Ramos (cell line): ENCODE measurements at regions not wholly inside any gene's neighbourhood (a gene's known extent, or its start where the extent isn't known, plus 50 kb on each side); places are given as distances from the start of the nearest gene placed in this dataset.
"Not testable (repeated sequence)": the region's sequence is repeated elsewhere in the genome, so short reads cannot be mapped to it uniquely, and the experiment has no call there.

ENCODE experiments used
- in situ Hi-C: fragments of 300-500 bp; cut with MboI; formaldehyde crosslinking; loops from one replicate; pipeline ENCODE4 v1.14.3; 2022; ENCODE audit warnings: low sequenced_read_pairs; ENCODE audit not compliant: unreplicated experiment

DNA sequence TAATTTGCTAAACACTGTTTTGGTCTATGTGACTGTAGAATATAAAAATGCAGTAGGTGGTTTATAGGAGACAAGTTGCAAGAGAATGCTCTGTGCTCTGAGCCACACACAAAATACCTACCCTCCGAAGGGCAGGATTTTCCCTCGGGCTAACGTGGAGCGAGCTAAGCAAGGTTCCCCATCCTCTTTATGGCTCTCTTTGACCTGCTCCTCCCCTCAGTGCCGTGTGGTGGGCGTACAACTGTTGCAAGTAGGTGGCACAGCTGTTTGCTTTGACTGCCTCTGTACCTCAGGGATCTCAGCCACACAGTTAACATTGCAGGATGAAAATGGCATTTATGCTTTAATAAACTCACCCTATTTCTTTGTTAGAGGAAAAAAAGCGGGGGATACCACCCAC, 339.1 kb downstream of the SATB1 start:
- in situ Hi-C loops: no loop called here

DNA sequence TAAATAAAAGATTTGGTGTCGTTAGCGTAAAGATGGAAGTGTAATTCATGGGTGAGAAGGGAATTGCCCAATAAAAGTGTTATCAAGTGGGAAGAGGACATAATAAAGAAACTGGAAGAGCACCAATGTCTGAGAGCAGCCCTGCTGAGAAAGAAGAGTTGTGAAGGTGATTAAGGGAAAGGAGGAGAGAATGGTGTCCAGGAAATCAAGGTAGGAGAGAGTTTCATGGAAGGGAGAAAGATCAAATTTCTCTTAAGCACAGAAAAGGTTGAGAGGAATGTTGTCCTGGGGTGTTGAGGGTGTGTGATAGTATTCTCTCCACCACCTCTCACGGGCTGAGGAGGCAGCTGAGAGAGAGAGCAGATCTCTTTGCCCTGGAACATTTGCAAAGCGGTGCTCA, 339.7 kb downstream of the SATB1 start:
- in situ Hi-C loops: no loop called here

- in situ Hi-C loops: not testable (repeated sequence)
These were observed 340.8 kb upstream of the TBC1D5 start for GRCh38 chr3:18083273-18083590.

- in situ Hi-C loops: no loop called here
These were observed 340.3 kb upstream of the TBC1D5 start for GRCh38 chr3:18082551-18083272.

DNA sequence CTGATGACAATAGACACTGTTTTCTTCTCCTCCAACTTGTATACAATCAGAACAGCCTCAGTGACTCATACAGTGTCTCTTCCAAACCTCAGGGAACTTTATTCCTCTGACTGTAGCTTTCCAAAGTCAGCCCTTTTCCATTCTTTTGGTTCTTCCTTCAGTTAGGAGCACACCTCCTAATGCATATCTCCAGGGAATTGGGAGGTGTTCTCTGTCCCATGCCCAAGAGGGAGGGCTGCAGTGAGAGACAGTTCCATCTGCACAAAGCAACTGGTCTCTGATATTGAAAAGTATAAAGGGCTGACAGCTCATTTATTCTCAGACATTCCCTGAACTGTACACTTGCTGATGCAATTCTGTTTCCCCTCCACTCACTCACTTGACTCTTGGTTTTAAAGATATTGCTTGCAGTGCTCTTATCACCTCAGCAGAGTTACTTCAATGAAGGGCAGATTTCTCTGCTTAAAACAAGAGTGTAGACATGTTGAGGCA, 337.8 kb upstream of the TBC1D5 start:
- in situ Hi-C loops: no loop called here

- in situ Hi-C loops: no loop called here
These were observed 337.3 kb upstream of the TBC1D5 start for GRCh38 chr3:18079739-18080138.

DNA sequence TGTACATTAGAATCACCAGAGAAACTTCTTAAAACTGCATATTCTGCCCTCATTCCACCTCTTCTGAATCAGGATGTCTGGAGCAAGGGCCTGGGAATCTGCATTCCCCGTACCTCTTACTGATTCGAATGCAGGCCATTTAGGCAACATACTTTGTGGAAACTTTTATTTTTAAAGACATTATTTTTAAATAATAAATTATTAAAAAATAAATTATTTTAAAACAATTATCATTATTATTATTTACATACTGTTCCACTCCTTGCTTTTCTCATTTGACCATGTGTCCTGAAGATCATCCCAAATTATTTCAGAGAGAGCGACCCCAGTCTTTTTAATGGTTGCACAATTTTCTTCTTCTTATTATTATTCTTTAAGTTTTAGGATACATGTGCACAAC, 336.6 kb upstream of the TBC1D5 start:
- in situ Hi-C loops: no loop called here

GRCh38 chr3:18077128-18077840, 334.9 kb upstream of the TBC1D5 start:
- in situ Hi-C loops: no loop called here

DNA sequence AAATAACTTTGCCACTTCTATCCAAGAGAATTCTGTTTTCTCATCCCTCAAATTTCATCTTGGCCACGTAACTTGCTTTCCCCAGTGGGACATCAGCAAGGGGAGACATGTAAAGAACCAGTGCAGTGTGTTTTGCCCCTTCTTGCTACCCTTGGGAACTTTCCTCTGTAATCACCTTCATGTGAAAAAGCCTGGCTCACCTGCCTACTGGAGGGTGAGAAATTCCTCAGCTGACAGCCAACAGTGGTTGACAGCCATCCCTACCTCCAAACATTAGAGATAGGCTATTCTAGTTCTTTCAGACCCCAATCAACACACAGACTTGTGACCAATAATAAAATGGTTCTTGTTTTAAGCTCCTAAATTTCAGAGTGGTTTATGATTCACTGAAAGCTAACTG, 333.9 kb upstream of the TBC1D5 start:
- in situ Hi-C loops: no loop called here

- in situ Hi-C loops: no loop called here
These were observed 333.4 kb upstream of the TBC1D5 start for GRCh38 chr3:18075799-18076198.

- in situ Hi-C loops: no loop called here
These were observed 329.4 kb upstream of the TBC1D5 start for GRCh38 chr3:18071833-18072232.

- in situ Hi-C loops: no loop called here
These were observed 328.5 kb upstream of the TBC1D5 start for GRCh38 chr3:18070944-18071343.

DNA sequence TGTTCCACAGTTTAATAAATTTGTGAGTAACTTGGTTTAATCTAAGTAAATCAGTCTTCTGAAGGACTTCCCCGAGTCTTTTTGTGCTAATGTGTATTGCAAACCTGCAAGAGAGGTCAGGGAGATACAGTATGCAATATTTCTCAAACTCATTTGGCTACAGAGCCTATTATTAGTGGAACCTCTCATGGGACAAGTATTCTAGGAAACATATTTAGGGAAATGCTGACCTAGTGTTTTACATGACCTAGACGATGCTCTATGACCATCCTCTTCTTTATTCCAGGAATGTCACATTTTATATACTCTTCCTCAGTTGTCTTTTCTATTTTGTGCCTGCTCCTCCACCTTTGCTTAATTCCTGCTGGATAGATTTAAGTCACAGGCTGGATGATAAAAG, 327.8 kb upstream of the TBC1D5 start:
- in situ Hi-C loops: no loop called here

DNA sequence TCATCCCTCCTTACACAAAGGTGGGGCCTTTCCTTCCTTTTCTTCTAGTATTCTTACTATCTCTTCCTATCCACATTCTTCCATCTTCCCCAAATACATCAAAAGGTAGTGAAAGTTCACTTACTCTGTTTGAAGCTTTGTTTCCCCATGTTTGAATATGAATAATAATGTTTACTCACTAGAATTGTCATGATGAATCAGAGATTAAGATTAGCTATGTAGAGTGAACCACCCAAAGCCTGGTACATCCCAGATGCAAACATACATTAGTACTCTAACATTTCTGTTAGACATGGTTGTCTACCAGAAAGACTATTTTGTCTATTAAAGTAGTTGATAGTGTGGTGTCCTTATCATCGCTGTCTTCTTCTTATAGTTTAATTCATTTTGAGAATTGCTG, 327.1 kb upstream of the TBC1D5 start:
- in situ Hi-C loops: no loop called here

GRCh38 chr3:18066899-18067582, 324.6 kb upstream of the TBC1D5 start:
- in situ Hi-C loops: no loop called here

GRCh38 chr3:18064586-18064985, 322.2 kb upstream of the TBC1D5 start:
- in situ Hi-C loops: no loop called here

DNA sequence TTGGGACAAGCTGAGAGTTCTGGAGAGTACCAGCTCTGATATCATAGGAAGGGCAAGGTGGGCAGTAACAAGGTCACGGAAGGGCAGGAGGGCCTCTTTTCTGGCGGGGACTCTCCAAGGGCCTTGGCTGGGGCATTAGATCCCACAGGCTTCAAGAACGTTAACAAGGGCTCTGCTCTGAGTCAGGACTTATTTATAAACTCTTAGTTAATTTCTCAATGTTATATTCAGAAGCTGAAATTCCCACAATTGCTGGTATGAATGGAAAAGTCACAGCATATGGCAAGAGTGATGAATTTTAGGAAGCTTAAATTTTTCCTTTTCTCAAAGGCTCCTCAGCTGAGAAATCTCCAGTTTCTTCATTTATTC, 320.2 kb upstream of the TBC1D5 start:
- in situ Hi-C loops: no loop called here

DNA sequence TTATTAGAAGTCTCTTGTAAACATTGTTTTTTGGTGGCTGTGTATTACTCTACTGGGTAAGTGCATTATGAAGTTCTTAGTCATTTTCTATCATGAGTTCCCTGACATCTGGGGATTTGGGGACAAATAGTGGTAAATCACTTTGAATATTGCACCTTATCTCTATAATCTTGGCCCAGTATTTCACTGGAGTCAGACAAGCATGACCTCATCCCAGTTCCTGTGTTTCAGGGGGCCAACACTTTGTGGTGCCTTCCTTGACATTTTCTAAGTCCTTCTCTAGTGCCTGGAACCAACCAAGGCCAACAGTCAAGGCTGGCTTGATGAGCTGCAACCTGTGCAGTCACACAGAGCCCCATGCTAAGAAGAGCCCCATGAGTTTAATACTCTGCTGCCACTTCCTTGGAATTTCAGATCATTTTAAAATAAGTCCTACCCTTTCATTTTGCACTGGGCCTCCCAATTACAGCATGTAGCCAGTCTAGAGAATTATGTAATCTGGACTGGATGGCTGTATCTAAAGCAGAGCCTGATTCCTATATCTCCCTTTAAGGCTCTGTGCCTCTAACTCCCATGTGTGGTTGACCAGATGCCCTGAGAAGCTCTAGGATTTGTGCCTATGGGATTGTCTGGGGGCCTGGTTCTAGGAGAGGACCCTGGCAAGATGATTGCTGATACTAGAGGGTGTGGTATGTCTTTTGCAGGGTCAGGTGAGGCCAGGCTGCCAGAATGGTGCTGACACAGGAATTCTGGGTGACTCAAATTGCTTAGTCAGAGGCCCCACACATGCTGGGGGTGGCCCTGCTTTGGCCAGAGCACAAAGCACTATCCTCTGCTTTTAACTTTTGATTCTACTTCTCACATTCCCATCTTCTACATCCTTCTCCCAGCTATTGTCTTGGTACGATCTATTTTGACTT, 319.6 kb upstream of the TBC1D5 start:
- in situ Hi-C loops: no loop called here

DNA sequence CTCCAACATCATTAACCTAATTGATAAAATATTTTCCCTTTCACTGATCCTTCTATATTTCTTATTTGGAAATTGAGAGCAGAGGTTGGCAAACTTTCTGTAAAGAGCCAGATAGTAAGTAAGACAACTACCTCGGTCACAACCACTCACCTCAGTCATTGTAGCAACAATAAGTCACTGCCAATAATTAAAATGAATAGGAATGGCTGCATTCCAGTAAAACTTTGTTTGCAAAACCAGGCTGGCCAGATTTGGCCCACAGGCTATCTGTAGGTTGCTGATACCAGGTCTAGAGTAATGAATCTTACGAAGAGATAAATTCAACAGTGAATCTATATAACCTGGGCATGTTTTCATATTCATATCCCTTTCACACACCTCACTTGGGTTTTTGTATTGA, 316.2 kb upstream of the TBC1D5 start:
- in situ Hi-C loops: no loop called here

GRCh38 chr3:18057471-18058091, 315.1 kb upstream of the TBC1D5 start:
- in situ Hi-C loops: no loop called here
